SU-DHL-6 (cell line): ENCODE measurements at regions not wholly inside any gene's neighbourhood (a gene's known extent, or its start where the extent isn't known, plus 50 kb on each side); places are given as distances from the start of the nearest gene placed in this dataset.

Experiments
- EZH2phosphoT487 ChIP-seq: fragments of 200-600 bp; sonication (generic), shearing (Covaris generic); conservative IDR thresholded peaks from 2 replicates; pipeline ENCODE4 v1.6.1; 2018; ENCODE audit warnings: mild to moderate bottlenecking, antibody characterized with exemption, low read length, moderate library complexity, mixed read lengths
- TF ChIP-seq, protein P1 (sequence below): fragments of 200-600 bp; sonication (generic); IDR thresholded peaks from one replicate; pipeline ENCODE4 v1.5.1; 2017; ENCODE audit warnings: antibody characterized with exemption, mild to moderate bottlenecking, low read length, moderate library complexity; ENCODE audit not compliant: insufficient read depth, poor library complexity, severe bottlenecking

DNA sequence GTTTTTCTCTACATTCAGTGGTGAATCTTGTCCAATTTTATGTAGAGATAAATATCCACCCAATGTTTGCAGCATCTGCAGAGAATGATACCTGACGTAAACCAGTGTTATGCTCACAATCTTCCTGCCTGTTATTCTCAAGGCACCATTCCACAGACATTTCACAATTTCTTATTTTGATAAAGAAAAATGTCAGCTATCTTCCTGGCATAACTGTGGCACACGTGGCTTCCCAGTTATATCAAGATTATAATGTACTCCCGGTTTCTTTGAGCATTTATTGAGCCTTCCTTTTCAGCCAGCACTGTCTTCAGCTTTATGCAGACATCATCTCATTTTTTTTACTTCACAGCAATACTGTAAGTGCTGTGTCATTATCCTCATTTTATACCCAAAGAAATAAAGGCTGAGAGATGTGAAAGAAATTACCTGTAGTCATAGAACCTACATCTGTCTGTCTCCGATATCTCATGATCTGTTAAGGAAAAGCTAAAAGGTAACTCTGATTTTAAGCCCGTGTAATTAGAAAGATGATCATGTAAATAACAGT lies 1300.8 kb upstream of the TENM3 start:
- TF ChIP-seq, protein P1, sequence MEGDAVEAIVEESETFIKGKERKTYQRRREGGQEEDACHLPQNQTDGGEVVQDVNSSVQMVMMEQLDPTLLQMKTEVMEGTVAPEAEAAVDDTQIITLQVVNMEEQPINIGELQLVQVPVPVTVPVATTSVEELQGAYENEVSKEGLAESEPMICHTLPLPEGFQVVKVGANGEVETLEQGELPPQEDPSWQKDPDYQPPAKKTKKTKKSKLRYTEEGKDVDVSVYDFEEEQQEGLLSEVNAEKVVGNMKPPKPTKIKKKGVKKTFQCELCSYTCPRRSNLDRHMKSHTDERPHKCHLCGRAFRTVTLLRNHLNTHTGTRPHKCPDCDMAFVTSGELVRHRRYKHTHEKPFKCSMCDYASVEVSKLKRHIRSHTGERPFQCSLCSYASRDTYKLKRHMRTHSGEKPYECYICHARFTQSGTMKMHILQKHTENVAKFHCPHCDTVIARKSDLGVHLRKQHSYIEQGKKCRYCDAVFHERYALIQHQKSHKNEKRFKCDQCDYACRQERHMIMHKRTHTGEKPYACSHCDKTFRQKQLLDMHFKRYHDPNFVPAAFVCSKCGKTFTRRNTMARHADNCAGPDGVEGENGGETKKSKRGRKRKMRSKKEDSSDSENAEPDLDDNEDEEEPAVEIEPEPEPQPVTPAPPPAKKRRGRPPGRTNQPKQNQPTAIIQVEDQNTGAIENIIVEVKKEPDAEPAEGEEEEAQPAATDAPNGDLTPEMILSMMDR, result no peak
- TF ChIP-seq EZH2phosphoT487, result no peak
